SK-N-MC (cell line): ENCODE measurements at regions not wholly inside any gene's neighbourhood (a gene's known extent, or its start where the extent isn't known, plus 50 kb on each side); places are given as distances from the start of the nearest gene placed in this dataset.

Source experiments
- EZH2 ChIP-seq: fragments of 200-600 bp; sonication (generic); IDR thresholded peaks from one replicate; pipeline ENCODE4 v1.6.1; 2017; ENCODE audit warnings: antibody characterized with exemption
- FOXP2 ChIP-seq: optimal IDR thresholded peaks from 2 replicates; pipeline ENCODE3; 2011; ENCODE audit warnings: mild to moderate bottlenecking, moderate library complexity; ENCODE audit not compliant: insufficient read depth; ENCODE audit errors: extremely low read length, control extremely low read depth
- POLR2AphosphoS5 ChIP-seq: IDR thresholded peaks from 2 replicates; pipeline ENCODE4 v1.6.1; 2012; ENCODE audit warnings: mild to moderate bottlenecking, low read depth, low read length, borderline replicate concordance

GRCh38 chr15:29978411-29979382, 104.1 kb upstream of the GOLGA8J start:
- no peak for TF ChIP-seq EZH2
- TF ChIP-seq POLR2AphosphoS5, result no peak
- no peak for TF ChIP-seq FOXP2
